Trophoblast cell (in vitro differentiated cells and primary cell): ENCODE measurements at regions not wholly inside any gene's neighbourhood (a gene's known extent, or its start where the extent isn't known, plus 50 kb on each side); places are given as distances from the start of the nearest gene placed in this dataset.

Experiments
- DNase-seq, 2 donors: peaks; one replicate each; pipeline ENCODE4 v3.0.0-alpha.2; 2016
- H2AFZ ChIP-seq: 2 replicates; pipeline ENCODE4 v1.6.1; 2013; ENCODE audit warnings: low read length, moderate library complexity, mild to moderate bottlenecking; ENCODE audit not compliant: insufficient read depth, poor library complexity
- H2AK5ac ChIP-seq: 2 replicates; pipeline ENCODE4 v1.6.1; 2013; ENCODE audit warnings: mild to moderate bottlenecking, low read length
- H2BK120ac ChIP-seq: 2 replicates; pipeline ENCODE4 v1.6.1; 2013; ENCODE audit warnings: low read length, mild to moderate bottlenecking, moderate library complexity; ENCODE audit not compliant: insufficient read depth, poor library complexity
- H2BK12ac ChIP-seq: 2 replicates; pipeline ENCODE4 v1.6.1; 2013; ENCODE audit warnings: mild to moderate bottlenecking, low read length, moderate library complexity
- H2BK5ac ChIP-seq: 2 replicates; pipeline ENCODE4 v1.6.1; 2013; ENCODE audit warnings: low read length, low read depth, moderate library complexity, mild to moderate bottlenecking; ENCODE audit not compliant: poor library complexity
- H3K14ac ChIP-seq: 2 replicates; pipeline ENCODE4 v1.6.1; 2013; ENCODE audit warnings: mild to moderate bottlenecking, low read length
- H3K18ac ChIP-seq: 2 replicates; pipeline ENCODE4 v1.6.1; 2013; ENCODE audit warnings: mild to moderate bottlenecking, low read length
- H3K23ac ChIP-seq: 2 replicates; pipeline ENCODE4 v1.6.1; 2013; ENCODE audit warnings: low read length
- H3K27ac ChIP-seq: 2 replicates; pipeline ENCODE4 v1.5.1; 2013; ENCODE audit warnings: low read depth, mild to moderate bottlenecking, inconsistent platforms, low read length, moderate library complexity
- H3K27me3 ChIP-seq: 2 replicates; pipeline ENCODE4 v1.6.1; 2013; ENCODE audit warnings: inconsistent platforms, mild to moderate bottlenecking, low read length, moderate library complexity; ENCODE audit not compliant: insufficient read depth
- H3K36me3 ChIP-seq, 2 experiments: 1 replicate in 1 of 2; 2 replicates in 1 of 2; pipeline ENCODE4 v1.6.1; 2013; ENCODE audit warnings: low read length in 2 of 2, mild to moderate bottlenecking in 2 of 2, moderate library complexity in 1 of 2; ENCODE audit not compliant: insufficient read depth in 2 of 2, control insufficient read depth in 1 of 2
- H3K4ac ChIP-seq: 2 replicates; pipeline ENCODE4 v1.6.1; 2013; ENCODE audit warnings: low read depth, mild to moderate bottlenecking, low read length, moderate library complexity
- H3K4me1 ChIP-seq, 2 experiments: 1 replicate in 1 of 2; 2 replicates in 1 of 2; pipeline ENCODE4 v1.6.1; 2013; ENCODE audit warnings: low read length in 2 of 2, mild to moderate bottlenecking in 2 of 2, moderate library complexity in 1 of 2; ENCODE audit not compliant: insufficient read depth in 2 of 2, control insufficient read depth in 1 of 2
- H3K4me2 ChIP-seq: 2 replicates; pipeline ENCODE4 v1.6.1; 2013; ENCODE audit warnings: inconsistent platforms, mild to moderate bottlenecking, low read length, moderate library complexity
- H3K4me3 ChIP-seq: 2 replicates; pipeline ENCODE4 v1.5.1; 2013; ENCODE audit warnings: mild to moderate bottlenecking, low read depth, low read length, inconsistent platforms
- H3K79me1 ChIP-seq: one replicate; pipeline ENCODE4 v1.6.1; 2013; ENCODE audit warnings: low read length
- H3K79me2 ChIP-seq: 2 replicates; pipeline ENCODE4 v1.6.1; 2013; ENCODE audit warnings: low read length, mild to moderate bottlenecking; ENCODE audit not compliant: control insufficient read depth, insufficient read depth, poor library complexity
- H3K9ac ChIP-seq: 2 replicates; pipeline ENCODE4 v1.6.1; 2013; ENCODE audit warnings: mild to moderate bottlenecking, low read length
- H3K9me3 ChIP-seq: 2 replicates; pipeline ENCODE4 v1.6.1; 2013; ENCODE audit warnings: low read depth, mild to moderate bottlenecking, control low read depth, inconsistent platforms, low read length; ENCODE audit not compliant: insufficient read depth
- H4K12ac ChIP-seq: 2 replicates; pipeline ENCODE4 v1.6.1; 2013; ENCODE audit warnings: low read depth, mild to moderate bottlenecking, low read length, moderate library complexity
- H4K8ac ChIP-seq: 2 replicates; pipeline ENCODE4 v1.6.1; 2013; ENCODE audit warnings: low read depth, mild to moderate bottlenecking, low read length, moderate library complexity
- H4K91ac ChIP-seq: one replicate; pipeline ENCODE4 v1.6.1; 2013; ENCODE audit warnings: low read depth, mild to moderate bottlenecking, low read length, moderate library complexity
- WGBS: extraction: QIAGEN DNeasy Blood & Tissue Kit; methylation state at CpG from one replicate; pipeline ENCODE4 v1.1.7; 2013; ENCODE audit warnings: missing lambda C conversion rate; ENCODE audit not compliant: insufficient read length, insufficient coverage; ENCODE audit errors: extremely low coverage; 5-methylcytosine and 5-hydroxymethylcytosine counted together

- Histone ChIP-seq H2AFZ (no peak overlapping the region), H3K14ac (no peak overlapping the region), H3K27ac (no peak overlapping the region), H3K9me3 (no peaks in the 10 kb centered on the region), H3K18ac (no peak overlapping the region), H3K4ac (no peak overlapping the region), H2BK12ac (no peak overlapping the region), H3K79me1 (no peaks in the 10 kb centered on the region), H3K9ac (no peak overlapping the region), H3K23ac (no peak overlapping the region), H4K8ac (no peak overlapping the region), H3K79me2 (no peaks in the 10 kb centered on the region), H3K36me3 (no peaks in the 10 kb centered on the region), H3K27me3 (no peaks in the 10 kb centered on the region), H2BK5ac (no peak overlapping the region), H3K4me1 (peaks cover 0 to 4% of the 10 kb centered on the region in 2 experiments), H3K4me2 (no peak overlapping the region), H4K12ac (no peak overlapping the region), H2AK5ac (no peak overlapping the region), H3K4me3 (no peak overlapping the region), H4K91ac (no peak overlapping the region), H2BK120ac (no peak overlapping the region)
- no CpG with 5 or more reads among the region's 4 CpGs for WGBS
- DNase-seq = no peak
Measured at GRCh38 chr3:152720951-152721718, 113.8 kb upstream of the P2RY1 start.

- Histone ChIP-seq H3K79me1 (no peaks in the 10 kb centered on the region), H4K91ac (no peak overlapping the region), H4K12ac (no peak overlapping the region), H3K4ac (no peak overlapping the region), H2BK12ac (no peak overlapping the region), H2AFZ (no peak overlapping the region), H3K9ac (no peak overlapping the region), H2AK5ac (no peak overlapping the region), H3K18ac (no peak overlapping the region), H3K27ac (no peak overlapping the region), H3K79me2 (no peaks in the 10 kb centered on the region), H3K27me3 (no peaks in the 10 kb centered on the region), H3K23ac (no peak overlapping the region), H2BK5ac (no peak overlapping the region), H3K14ac (no peak overlapping the region), H3K9me3 (no peaks in the 10 kb centered on the region), H3K4me1 (no peaks in the 10 kb centered on the region), H3K36me3 (no peaks in the 10 kb centered on the region), H3K4me3 (no peak overlapping the region), H3K4me2 (no peak overlapping the region), H2BK120ac (no peak overlapping the region), H4K8ac (no peak overlapping the region)
- no peak for DNase-seq
- WGBS = no CpG with 5 or more reads among the region's 1 CpG
Measured at GRCh38 chr3:152724270-152724669, 110.7 kb upstream of the P2RY1 start.

- Histone ChIP-seq H3K79me2 (no peaks in the 10 kb centered on the region), H3K9ac (no peak overlapping the region), H3K36me3 (no peaks in the 10 kb centered on the region), H3K14ac (no peak overlapping the region), H4K8ac (no peak overlapping the region), H4K91ac (no peak overlapping the region), H3K27ac (no peak overlapping the region), H3K9me3 (no peaks in the 10 kb centered on the region), H2AFZ (no peak overlapping the region), H3K79me1 (no peaks in the 10 kb centered on the region), H3K4me1 (no peaks in the 10 kb centered on the region), H2BK5ac (no peak overlapping the region), H4K12ac (no peak overlapping the region), H3K23ac (no peak overlapping the region), H2AK5ac (no peak overlapping the region), H3K4ac (no peak overlapping the region), H3K18ac (no peak overlapping the region), H2BK120ac (no peak overlapping the region), H3K27me3 (no peaks in the 10 kb centered on the region), H2BK12ac (no peak overlapping the region), H3K4me2 (no peak overlapping the region), H3K4me3 (no peak overlapping the region)
- WGBS = no CpG with 5 or more reads among the region's 2 CpGs
- DNase-seq = no peak
Measured at GRCh38 chr3:152728231-152728980, 106.5 kb upstream of the P2RY1 start.

- Histone ChIP-seq H4K8ac (no peak overlapping the region), H4K91ac (no peak overlapping the region), H3K4ac (no peak overlapping the region), H2AK5ac (no peak overlapping the region), H3K23ac (no peak overlapping the region), H2AFZ (no peak overlapping the region), H3K4me3 (no peak overlapping the region), H3K27me3 (no peaks in the 10 kb centered on the region), H3K27ac (no peak overlapping the region), H3K79me2 (no peaks in the 10 kb centered on the region), H2BK5ac (no peak overlapping the region), H3K79me1 (no peaks in the 10 kb centered on the region), H3K9ac (no peak overlapping the region), H2BK120ac (no peak overlapping the region), H3K18ac (no peak overlapping the region), H3K4me1 (no peaks in the 10 kb centered on the region), H3K36me3 (no peaks in the 10 kb centered on the region), H3K14ac (no peak overlapping the region), H3K4me2 (no peak overlapping the region), H4K12ac (no peak overlapping the region), H3K9me3 (no peaks in the 10 kb centered on the region), H2BK12ac (no peak overlapping the region)
- WGBS = no CpG with 5 or more reads among the region's 5 CpGs
- no peak for DNase-seq
Measured at GRCh38 chr3:152729906-152730305, 105.0 kb upstream of the P2RY1 start.
